ENCODE measurements at regions not wholly inside any gene's neighbourhood (a gene's known extent, or its start where the extent isn't known, plus 50 kb on each side); places are given as distances from the start of the nearest gene placed in this dataset.

DNA sequence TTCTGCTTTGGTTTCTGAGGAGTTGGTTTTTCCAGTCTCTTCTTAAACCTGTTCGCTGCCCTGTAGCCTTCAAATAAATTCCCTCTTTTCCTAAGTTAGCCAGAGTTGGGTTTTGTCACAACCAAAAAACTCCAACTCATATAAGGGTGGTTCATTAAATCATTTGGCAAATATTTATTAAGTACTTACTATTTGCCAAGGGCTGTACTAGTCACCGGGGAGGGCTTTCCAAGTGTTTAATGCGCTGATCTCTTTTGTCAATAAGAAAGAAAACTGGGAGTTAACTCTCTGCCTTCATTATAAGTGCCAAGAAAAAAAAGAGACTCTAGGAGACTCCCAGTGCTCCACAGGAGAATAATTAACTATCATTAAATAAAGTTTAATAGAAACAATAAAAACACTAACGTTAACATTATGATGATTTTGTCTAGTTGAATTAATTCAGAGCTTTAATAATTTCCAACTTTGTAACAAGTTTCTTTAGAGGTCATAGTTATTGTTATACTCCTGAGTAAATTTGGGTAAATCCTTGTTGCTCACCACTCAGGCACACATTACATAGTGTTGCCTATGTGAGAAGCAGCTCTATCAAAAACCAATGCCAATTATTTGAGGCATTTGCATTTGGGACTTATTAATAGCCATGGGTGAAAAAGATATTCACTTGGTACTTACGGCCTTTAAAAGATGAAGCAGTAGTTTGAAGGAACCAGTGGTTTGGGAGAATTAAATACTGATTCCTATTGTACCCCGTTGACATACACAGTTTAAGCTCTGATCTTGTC lies 122.5 kb upstream of the TEX13D start:
- TF ChIP-seq POLR2AphosphoS5 (IDR thresholded peaks at IDR 0.05) (no peak), EP300 (IDR thresholded peaks at IDR 0.05) (no peak), POLR2A (IDR thresholded peaks at IDR 0.05) (no peak), CTCF (IDR thresholded peaks at IDR 0.05) (no peak)
